ENCODE measurements at regions not wholly inside any gene's neighbourhood (a gene's known extent, or its start where the extent isn't known, plus 50 kb on each side); places are given as distances from the start of the nearest gene placed in this dataset.

- no peak for TF ChIP-seq EZH2 (IDR thresholded peaks at IDR 0.05; ENCODE audit: borderline replicate concordance, low read depth, low read length, severe bottlenecking)
- TF ChIP-seq CTCF (IDR thresholded peaks at IDR 0.05; ENCODE audit: extremely low read depth in 1 of 2, insufficient read depth in 1 of 2, low read depth in 1 of 2, low read length in 2 of 2) = no peak
- no peak for TF ChIP-seq POLR2AphosphoS5 (IDR thresholded peaks at IDR 0.05; ENCODE audit: insufficient read depth, low read depth, low read length)
- no peak for TF ChIP-seq POLR2A (IDR thresholded peaks at IDR 0.05; ENCODE audit: low read depth, low read length)
- TF ChIP-seq MAX (IDR thresholded peaks at IDR 0.05; ENCODE audit: insufficient read depth, insufficient read length) = no peak
- no peak for TF ChIP-seq FOS (IDR thresholded peaks at IDR 0.05; ENCODE audit: borderline replicate concordance, insufficient read depth, low read length)
- no peak for TF ChIP-seq JUN (IDR thresholded peaks at IDR 0.05; ENCODE audit: borderline replicate concordance, insufficient read depth, insufficient read length, low read depth)
- TF ChIP-seq MYC (IDR thresholded peaks at IDR 0.05; ENCODE audit: low read depth, low read length) = no peak
- no peak for TF ChIP-seq GATA2 (IDR thresholded peaks at IDR 0.05; ENCODE audit: insufficient read depth, insufficient read length, low read depth, low read length)
Measured at GRCh38 chr13:22256111-22256639, 585.3 kb downstream of the FGF9 start.

Data from endothelial cell of umbilical vein (primary cell).